HG02938 (cell line): ENCODE measurements at regions not wholly inside any gene's neighbourhood (a gene's known extent, or its start where the extent isn't known, plus 50 kb on each side); places are given as distances from the start of the nearest gene placed in this dataset.

Source experiments
- ATAC-seq: cut with Tn5 transposase; IDR thresholded peaks from one replicate; pipeline ENCODE4 v1.9.1; 2021; ENCODE audit warnings: mild to moderate bottlenecking, moderate library complexity; ENCODE audit not compliant: unreplicated experiment

DNA sequence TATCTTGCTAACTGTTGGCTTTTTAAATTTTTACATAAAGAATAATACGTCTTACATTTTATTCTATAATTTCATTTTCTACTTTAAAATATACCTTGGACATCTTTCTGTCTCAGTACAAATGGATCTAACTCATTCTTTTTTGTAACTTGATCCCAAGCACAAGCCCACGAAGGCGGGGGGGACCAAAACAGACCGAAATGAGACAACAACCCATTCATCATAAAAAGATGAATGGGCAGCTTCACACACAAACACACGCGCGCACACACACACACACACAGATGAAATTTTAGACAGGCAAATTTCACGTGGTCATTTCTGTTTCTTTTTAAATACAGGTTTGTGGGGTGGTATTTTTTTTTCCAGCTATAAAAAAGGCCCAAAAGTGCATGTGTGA lies 271.3 kb upstream of the TOPAZ1 start:
- no peak for ATAC-seq

DNA sequence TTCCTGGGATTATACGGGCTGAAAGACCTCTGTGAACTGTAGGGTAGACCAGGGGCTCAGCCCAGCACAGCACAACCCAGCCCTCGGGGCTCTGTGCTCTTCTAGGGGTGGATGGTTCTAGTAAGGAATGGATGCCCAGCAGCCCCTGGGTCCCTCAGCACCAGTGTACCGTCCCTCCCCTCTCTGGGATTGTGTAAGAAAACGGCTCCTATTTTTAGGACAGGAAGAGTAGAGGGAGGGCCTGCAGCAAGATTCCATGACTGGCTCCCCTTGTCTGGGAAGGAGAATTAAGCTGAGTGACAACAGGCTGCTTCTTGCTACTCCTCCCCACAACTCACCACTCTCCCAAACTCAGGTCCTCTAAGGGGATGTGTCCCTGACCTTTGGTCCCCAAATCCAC lies 270.8 kb upstream of the TOPAZ1 start:
- ATAC-seq: no peak

DNA sequence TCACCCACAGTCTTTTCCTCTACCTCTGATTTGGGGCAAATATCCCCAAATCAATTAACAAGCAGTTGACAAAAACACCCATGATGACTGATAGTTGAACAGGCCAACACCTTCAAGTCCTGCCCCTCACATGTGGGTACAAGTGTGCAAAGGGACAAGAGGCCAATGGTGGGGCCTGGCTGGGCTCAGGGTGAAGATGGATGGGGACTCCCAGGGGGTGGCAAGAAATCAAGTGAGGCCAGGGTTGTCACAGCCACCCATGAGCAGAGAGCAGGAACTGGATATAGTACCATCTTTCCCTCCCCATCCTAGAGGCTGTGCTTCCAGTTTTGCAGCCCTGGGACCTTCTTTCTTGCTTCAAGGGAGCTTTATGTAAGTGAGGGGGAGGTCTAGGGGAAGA lies 270.2 kb upstream of the TOPAZ1 start:
- no peak for ATAC-seq

DNA sequence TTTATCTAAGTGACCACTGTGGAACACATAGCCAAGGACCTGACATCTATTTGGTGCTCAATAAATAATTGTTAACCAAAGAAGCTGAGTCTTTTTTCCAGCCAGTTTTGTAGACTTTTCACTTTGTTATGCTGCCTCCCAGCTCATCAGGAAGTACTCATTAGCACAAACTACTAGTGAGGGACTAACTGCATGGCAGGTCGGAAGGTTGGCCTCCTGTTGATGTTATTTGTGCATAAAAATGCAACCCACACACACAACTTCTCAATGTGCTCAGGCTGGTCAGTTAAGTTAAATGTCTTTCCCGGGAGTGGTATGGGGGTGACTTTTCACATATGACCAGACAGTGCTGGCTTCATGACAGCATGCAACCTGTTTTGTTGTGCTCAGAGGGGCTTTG lies 263.0 kb upstream of the TOPAZ1 start:
- ATAC-seq: no peak

DNA sequence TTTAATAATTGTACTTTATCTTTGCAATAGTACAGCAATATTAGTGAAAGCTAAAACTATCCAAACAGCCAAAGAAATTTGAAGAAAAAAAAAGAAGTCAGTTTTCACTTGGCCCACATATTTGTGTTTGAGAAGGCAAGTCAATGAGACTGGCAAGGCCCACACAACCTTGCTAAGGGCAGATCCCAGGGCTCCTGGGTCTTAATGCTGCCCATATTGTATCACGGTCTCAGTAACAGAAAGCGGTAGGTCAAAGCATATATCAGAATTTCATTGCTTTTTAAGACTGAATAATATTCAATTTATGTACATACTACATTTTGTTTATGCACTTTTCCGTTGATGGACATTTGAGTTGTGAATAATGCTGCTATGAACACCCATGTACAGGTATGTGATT lies 262.0 kb upstream of the TOPAZ1 start:
- ATAC-seq: no peak

DNA sequence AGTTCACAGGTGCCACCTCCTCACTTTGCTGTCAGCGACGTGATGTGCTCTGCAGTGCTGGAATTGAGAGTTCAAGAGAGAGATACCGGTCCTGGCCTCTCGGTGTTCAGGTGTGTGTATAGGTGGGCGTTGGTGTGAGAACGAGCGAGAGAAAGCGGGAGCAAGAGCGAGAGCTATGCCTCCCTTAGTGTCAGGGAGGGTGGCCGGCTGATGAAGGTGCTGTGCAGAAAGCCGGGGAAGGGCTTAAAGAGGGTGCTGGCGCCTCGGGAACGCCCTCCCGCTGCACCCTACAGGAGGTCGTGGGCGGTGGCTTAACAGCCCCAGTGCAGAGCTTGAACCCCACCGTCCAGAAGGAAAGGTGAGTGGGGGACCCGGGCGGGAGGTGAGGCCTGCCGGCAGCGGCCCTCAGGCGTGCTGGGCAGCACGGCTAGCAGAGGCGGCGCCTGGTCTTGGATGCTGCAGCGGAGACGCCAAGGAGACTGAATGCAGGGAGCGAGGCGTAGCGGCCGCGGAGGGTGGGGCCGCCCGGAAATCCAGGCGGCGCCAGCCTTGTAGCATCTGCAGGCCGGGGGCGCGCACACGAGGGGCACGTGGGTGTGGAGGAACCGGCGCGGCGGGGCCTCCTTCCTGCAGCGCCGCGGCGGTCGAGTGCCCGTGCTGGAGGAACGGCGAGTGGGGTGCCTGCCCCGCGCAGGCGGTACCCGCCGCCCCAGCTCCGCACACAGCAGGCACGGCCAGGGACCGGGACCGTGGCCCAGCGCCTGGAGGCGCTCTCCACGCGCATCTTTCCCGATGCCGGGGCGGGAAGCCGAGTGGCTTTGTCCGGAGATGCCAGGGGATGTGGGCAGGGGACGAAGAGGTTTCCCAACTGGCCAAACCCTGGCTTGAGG lies 246.8 kb upstream of the TOPAZ1 start:
- ATAC-seq: no peak

DNA sequence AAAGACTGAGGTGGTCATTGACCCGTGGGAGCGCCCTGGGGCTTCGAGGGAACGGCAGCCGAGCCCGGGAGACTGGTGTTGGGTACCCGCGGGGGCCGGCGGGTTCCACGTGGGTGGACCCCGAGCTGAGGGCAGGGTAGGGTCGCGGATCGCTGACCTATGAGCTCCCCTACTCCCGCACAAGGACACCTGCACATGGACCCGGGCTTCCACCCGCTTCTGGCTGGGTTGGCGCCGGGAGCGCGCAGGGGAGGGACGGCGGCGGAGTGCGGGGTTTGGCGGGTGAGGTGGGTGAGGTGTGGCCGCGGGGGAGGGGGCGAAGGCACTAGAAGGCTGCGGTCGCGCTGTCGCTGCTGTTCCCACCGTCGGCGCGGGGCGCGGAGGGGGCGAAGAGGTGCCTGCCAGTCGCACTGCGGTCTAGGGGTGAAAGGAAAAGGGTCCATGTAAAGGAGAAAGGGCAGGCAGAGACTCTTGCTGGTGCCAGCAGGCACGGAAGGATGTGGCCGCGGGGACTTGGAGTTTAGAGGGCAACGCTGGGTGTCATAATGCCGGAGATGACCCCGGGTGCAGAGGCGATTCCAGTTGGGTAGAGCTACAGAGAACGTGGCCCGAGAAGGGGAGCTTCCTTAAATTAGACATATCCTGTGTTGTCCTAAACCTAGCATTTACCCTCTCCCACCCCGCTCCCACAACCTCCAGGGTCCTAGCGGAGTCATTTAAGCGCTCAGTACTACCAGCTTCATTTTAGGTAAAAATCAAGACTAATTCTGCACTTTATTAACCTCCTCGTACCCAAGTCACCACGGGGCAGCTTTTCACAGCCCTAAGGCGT lies 245.9 kb upstream of the TOPAZ1 start:
- no peak for ATAC-seq

DNA sequence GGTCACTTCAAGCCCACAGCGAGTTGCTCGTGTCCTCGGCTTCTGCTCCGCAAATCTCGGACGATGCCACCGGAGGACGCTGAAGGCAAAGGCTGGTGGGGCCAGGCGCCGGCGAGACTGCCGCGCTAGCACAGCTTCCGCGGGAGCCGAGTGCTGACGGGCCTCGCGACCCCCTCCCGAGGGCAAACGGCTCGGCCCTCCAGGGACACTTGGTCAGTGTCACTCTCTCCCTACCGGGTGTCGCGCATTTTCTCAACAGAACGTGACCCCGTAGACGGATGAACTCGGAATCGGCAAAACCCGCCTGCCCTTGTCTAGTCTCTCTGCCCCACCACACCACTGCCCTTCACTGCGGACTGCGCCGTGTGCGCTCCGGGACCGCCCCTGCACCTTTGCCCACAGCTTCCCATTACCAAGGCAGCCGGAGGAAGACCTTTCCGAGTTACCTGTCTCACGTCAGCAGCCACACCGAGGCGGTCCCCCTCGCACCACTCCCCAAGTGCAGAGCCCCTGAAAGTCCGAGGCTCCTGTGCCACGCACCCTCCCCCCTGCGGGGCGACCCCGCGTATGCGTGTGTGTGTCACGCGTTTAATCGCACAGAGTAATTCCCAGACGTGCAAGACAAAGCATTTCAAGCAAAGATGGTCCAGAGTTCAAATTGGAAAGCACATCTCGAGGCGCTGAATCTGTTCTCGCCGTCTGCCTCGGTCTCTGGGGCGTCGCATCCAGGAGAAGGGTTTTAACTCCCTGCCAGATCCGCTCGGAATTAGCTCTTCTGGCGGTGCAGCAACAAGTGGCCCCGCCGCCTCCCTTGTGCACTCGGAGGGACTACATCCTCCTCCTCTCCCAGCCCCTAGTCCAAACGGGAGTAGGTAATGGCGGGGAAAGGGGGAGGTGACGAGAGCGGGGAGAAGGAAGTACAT lies 245.0 kb upstream of the TOPAZ1 start:
- ATAC-seq: no peak

DNA sequence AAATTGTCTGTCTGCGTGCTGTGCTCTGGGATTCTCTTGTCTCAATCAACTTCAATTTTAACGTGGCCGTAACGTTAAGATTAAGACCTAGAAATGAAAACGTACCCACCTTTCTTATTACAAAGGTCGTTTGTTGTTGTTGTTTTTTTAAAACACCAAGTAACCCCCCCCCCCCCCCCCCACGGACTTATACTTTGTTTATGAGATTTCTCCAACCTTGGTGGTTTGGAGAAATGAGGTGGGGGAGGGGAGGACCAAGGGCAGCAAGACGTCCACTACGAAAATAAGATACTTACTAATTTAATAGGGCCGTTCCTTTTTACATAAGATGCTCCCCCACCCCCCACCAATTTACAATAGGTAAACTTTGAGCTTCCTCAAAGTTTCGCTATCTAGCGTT lies 244.4 kb upstream of the TOPAZ1 start:
- ATAC-seq: no peak

DNA sequence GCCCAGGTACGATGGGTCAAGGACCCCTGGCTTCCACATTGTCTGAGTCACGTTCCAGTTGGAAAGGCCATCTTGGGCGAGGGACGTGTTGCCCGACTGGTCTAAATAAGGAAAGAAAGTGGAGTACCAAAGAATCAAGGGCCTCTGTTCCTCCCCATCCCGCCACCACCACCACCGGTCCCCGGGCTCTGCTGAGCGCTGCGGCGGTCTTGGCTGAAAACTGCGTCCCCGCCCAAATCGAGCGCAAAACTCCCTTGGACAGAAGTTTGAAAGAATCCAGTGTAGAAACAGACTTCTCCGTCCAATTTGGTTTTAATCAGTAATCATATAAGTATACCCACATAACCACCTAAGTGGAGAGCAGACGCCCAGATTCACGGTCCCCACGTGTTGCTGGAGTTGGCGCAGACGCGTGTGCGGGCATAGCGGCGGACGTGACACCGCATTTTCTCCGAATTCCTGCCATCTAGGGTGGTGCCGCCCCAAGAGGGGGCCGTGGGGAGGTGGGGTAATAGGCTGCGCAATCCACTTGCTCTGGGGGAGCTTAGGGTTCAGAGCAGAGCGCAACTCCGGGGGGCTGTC lies 243.8 kb upstream of the TOPAZ1 start:
- ATAC-seq: no peak

DNA sequence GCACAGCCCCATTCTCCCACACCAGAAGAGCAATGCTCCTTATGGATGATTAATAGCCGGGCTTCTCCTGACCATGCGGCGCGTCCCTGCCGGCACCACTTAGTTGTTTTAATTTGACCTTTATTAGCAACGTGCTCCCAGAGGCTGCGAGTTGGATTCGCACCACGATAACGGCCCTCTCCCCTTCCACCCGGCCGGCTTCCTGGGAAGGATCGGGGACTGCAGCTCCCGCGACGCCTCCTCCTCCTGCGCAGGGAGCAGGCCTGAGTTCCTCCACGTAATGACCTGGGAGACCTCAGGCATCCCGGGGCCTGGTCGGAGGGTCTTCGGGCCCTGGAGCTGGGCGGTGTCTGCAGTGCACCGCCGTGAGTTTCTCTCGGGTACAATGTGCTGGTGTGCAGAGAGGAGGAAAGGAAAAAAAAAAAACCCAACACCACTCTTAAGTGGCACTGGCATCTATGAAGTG lies 243.3 kb upstream of the TOPAZ1 start:
- peak; percentile 3 for ATAC-seq

DNA sequence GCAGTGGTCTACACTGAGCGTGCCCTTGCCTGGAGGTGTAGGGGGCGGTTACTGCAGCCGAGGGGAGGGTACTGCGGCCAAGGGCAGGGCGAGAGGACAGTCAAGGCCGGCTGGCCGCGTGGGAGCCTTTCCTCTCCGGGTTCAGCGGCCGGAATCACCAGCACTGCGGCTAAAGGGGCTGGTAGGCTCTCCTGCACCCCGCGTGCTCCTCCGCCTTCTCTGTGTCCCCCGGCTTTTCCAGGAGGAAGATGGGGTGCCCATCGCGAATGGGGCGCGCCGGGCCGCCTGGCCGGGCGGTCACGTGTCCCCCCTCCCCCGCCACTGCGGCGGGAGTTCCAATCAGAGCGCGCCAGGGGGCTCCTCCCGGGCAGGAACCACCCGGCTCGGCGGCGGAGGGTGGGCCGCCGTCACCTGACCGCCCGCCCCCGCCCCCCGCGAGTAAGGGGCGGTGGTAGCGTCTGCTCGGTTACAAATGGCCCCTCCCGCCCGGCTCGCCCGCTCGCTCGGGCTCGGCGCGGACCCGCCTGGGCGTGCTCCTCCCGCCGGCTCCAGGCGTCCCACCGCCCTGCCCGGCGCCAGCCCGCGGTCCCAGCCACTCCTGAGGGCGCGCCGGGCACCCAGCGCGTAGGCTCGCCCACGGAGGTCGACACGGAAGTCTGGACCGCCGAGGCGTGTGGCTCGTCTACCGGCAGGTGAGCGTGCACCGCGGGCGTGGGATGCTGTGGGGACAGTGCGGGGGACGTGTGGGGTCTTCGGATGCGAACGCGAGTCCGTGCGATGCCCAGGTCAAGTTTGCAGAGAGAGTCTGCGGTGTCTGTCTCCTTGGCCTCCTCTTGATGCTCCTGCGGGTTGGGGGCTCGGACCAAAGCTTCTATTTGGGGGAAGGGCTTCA lies 242.6 kb upstream of the TOPAZ1 start:
- peak; percentile 26 for ATAC-seq

DNA sequence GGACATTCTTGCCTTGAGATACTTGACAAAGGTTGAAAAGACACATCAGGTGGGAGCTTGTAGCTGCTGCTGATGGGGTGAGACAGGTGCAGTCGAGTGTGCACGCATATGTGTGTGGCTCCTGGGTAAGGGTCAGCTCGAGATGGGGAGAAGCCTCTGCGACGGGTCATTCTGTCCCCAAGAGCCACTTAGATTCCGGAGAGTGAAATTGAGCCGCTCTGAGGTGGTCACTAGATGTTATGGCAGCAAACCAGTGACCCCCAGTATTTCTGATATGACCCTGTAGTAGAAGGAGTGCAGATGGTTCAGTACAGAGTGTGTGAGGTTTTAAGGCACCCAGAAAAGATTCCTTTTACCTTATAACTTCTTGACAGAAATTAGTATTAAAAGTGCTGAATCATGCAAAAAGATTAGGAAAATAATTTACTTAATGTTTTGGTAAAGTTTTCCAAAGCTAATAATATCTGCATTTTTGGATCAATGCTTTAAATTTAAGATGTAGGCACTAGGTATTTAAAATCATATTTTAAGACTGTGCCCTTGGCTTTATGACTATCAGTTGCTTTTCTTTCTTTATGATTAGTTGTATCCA lies 241.9 kb upstream of the TOPAZ1 start:
- ATAC-seq: no peak

DNA sequence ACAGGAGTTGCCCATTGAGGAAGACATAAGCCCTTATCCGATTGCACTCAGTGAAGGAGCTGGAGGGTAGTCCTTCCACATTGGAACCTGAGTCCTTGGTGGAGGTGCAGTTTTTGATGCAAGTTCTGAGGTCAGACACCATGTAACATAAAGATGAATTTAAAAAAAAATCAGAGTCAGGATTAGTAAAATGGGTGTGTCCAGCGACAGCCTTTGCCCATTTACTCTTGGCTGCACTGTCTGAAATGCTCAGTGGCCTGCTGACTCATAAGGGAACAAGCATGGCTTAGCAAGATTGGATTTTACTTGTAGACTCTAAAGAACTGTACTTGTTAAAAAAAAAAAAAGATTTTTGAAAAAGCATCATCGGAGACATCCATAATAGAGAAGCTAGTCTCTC lies 241.1 kb upstream of the TOPAZ1 start:
- ATAC-seq: no peak

DNA sequence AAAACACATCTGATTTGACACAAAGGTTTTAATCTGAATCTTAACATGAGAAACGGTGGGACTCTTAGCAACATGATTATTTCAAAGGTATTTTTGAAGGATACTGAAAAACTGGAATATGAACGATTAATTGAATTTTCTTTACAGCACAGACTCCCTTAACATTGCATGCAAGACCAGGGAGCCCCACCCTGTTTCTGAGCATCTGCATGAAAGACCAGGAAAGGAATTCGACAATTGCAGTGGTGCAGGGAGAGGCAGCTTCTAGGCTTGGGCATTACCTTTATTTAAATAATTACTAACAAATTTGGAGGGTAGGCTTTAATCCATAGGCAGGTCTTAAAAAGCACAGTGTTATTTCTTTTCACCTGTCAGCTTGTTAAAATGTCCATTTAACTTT lies 240.6 kb upstream of the TOPAZ1 start:
- no peak for ATAC-seq

DNA sequence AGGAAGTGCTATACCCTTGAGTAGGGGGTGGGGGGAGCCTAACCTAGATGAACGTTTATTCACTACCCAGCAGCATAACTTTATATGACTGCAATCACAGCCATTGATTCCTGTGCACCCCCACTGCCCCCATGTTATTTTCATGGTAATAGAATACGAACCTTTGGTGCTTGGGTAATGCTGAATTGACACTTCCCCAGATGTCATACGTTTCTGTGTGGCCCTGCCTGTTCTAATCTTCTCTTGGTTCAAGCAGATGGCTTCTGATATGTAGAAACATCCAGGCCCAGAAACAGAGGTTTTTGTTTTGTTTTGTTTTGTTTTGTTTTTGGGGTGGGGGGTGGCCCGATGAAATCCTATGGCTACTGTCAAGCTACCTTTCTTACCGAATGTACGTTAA lies 237.9 kb upstream of the TOPAZ1 start:
- ATAC-seq: no peak

DNA sequence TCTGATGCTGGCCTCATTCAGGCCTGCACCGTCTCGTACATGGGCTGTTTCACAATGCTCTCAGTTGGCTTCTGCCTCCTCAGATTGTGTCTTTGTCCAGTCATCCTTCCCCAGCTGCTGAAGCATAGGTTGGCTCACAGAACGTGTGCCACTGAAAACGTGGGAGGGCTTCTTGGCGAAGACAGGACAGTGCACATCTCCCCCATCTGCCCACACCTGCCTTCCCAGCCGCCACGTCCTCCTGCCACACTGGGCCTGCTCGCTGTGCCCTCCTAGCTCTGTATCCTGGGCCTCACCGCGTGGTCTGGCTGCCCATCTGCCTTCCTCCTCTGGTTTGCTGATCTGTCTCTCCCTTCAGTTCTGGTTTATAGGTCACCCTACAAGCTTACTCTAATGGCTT lies 230.0 kb upstream of the TOPAZ1 start:
- no peak for ATAC-seq

DNA sequence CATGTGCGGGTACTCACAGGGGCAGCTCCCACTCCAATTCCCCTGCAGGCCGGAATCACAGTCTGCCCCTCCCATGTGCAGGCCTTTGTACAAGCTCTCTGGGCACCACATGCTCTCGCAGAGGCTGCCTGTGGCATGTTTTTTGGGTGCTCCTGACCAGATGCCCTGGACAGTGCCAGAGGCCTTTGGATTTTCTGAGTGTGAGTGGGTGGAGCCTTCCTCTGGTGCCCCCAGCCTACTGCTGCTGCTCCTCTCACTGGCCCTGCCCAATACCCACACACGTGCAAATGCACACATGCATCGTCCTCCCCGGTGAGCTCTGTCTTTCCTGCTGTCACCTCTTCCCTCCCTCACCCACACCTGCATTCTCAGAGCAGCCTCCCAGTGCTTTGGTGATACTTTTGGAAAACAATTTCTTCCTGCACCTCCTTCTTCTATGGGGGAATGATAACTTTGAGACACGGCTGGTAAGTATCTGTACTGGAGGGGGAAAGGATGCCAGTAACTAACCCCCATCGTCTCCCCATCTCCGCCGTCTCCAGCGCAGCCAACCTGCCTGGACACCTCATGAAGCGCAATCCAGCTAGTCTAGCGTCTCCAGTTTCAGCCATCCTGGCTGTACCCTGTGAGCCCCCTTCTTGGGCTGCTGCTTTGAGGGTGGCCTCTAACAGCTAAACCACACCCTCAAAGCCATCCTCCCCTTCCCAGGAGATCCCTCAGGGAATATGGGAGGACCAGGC lies 229.4 kb upstream of the TOPAZ1 start:
- no peak for ATAC-seq

DNA sequence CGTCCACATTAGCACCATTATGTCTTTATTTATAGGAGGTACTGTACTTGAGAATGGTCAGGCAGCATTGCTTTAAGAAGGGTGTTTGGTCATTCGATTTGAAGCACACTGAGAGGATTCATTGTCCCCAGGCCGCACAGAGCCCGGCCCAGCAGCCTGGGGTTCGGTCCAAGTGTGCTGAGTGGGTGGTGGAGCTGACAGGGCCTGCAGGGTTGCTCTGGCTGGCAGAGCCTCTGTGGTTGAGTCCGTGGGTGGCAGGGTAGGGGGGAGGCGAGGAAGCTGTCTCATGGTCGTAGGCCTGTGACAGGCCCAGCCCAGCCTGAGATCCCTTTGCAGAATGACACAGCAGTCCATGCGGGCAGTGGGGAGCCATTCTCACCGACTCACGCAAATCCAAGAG lies 227.7 kb upstream of the TOPAZ1 start:
- ATAC-seq: no peak
